Coronary artery (tissue), 2 donors: ENCODE measurements at regions not wholly inside any gene's neighbourhood (a gene's known extent, or its start where the extent isn't known, plus 50 kb on each side); places are given as distances from the start of the nearest gene placed in this dataset.

Source experiments
- DNase-seq: peaks from one replicate; pipeline ENCODE4 v3.0.0-alpha.2; 2017; ENCODE audit warnings: low spot score
- H3K27ac ChIP-seq, 2 donors: fragments of 200-600 bp; sonication (generic); one replicate each; pipeline ENCODE4 v1.5.1; 2016 to 2019
- H3K4me3 ChIP-seq: fragments of 200-600 bp; sonication (generic); 2 replicates; pipeline ENCODE4 v1.5.1; 2016; ENCODE audit warnings: mild to moderate bottlenecking, moderate library complexity
- TF ChIP-seq, protein P1 (sequence below): fragments of 200-600 bp; sonication (generic); IDR thresholded peaks from one replicate; pipeline ENCODE4 v1.5.1; 2019; ENCODE audit warnings: antibody characterized with exemption

DNA sequence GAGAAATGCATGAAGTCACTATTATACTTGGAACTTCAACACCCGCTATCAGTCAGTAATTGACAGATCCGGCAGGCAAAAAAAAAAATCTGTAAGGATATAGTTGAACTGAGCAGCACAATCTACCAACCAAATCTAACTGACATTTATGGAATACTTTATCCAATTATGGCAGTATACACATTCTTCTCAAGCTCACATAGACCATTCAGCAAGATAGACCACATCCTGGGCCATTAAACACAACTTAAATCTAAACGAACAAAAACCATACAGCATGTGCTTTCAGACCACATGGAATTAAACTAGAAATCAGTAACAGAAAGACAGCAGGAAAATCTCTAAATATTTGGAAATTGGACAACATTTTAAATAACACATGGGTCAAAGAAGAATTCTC lies 112.7 kb downstream of the MPP7 start:
- H3K4me3 ChIP-seq: no peak overlapping the region
- TF ChIP-seq, protein P1, sequence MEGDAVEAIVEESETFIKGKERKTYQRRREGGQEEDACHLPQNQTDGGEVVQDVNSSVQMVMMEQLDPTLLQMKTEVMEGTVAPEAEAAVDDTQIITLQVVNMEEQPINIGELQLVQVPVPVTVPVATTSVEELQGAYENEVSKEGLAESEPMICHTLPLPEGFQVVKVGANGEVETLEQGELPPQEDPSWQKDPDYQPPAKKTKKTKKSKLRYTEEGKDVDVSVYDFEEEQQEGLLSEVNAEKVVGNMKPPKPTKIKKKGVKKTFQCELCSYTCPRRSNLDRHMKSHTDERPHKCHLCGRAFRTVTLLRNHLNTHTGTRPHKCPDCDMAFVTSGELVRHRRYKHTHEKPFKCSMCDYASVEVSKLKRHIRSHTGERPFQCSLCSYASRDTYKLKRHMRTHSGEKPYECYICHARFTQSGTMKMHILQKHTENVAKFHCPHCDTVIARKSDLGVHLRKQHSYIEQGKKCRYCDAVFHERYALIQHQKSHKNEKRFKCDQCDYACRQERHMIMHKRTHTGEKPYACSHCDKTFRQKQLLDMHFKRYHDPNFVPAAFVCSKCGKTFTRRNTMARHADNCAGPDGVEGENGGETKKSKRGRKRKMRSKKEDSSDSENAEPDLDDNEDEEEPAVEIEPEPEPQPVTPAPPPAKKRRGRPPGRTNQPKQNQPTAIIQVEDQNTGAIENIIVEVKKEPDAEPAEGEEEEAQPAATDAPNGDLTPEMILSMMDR: no peak
- DNase-seq: no peak
- H3K27ac ChIP-seq: no peak overlapping the region

DNA sequence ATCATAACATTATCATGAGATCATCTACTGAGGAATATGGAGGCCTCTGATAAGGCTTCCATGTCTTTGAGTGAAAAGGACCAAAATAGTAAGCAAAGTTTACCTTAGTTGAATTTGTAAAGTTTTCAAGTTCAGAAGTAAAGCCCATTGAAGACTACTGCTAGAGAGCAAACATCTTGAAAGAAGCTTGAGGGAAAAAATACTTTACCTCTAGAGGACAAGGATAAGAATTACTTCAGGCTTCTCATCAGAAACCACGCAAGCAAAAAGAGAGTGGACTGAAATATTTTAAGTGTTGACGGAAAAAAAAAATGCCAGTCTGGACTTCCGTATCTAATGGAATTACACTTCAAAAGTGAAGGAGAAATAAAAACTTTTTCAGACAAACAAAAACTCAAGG lies 114.3 kb downstream of the MPP7 start:
- no peak for DNase-seq
- Histone ChIP-seq H3K4me3 (no peak overlapping the region), H3K27ac (no peak overlapping the region)
- TF ChIP-seq, protein P1: no peak

DNA sequence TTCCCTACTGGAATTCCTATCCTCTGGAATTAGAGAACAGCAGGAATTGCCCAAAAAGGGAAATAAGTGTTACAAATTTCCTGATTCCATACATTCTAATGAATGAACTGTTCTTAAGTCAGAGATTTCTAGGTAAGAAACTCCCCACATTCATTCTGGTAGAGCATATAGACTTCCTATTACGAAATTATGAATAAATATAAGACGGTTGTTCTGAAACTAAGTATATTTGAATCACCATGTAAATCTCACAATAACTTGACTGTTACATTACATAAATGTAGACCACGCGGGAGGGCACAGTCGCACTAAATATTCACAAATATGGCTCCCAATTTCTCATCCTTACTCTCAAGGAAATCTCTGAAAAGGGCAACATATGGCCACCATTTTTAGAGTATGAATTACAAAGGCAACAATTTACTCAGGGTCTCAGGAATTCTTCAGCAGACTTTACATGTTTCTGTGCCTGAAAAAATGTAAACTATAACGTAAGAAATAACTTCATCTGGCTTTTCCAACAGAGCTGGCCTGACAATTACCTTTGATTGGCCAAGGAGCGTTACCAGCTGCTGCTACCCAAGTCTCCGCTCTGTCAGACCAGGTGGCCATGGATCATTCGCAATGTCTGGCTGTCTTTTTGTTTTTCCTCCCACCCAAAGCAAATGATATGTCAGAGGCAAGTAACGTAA lies 115.8 kb downstream of the MPP7 start:
- DNase-seq: no peak
- H3K4me3 ChIP-seq: no peak overlapping the region
- TF ChIP-seq, protein P1: no peak
- no peak overlapping the region for H3K27ac ChIP-seq

DNA sequence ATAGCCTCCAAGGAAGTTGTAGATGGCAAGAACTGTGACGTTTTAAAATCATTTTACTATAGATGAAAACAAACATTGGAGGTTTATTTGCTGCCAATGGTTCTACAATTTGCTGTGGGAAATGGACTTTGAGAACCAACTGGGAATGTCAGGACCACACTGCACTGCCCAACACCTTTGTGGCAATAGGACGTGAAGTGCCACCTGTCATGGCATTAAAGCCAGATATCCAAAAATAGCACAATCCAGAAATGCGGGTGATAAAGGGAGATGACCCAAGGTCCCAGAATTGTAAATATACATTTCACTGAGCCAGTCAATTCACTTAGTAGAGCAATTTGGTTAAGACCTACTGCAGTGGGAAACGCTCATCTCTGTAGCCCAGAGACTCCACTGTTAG lies 116.4 kb downstream of the MPP7 start:
- TF ChIP-seq, protein P1: no peak
- DNase-seq: no peak
- H3K4me3 ChIP-seq: no peak overlapping the region
- H3K27ac ChIP-seq: no peak overlapping the region

DNA sequence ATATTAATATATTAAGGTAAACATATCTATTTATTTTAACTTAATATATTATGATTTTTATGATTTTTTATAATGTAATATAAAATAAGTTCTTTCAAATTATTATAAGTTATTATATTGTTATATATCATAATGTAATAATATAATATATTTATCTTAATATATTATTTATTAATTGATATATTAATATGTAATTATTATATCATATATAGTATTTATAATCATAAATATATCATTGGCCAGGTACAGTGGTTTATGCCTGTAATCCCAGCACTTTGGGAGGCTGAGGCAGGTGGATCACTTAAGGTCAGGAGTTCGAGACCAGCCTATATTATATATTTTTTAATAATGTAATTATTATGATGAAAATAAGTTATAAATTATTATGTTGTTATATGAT lies 118.1 kb downstream of the MPP7 start:
- DNase-seq: no peak
- TF ChIP-seq, protein P1: no peak
- Histone ChIP-seq H3K27ac (no peak overlapping the region), H3K4me3 (no peak overlapping the region)

DNA sequence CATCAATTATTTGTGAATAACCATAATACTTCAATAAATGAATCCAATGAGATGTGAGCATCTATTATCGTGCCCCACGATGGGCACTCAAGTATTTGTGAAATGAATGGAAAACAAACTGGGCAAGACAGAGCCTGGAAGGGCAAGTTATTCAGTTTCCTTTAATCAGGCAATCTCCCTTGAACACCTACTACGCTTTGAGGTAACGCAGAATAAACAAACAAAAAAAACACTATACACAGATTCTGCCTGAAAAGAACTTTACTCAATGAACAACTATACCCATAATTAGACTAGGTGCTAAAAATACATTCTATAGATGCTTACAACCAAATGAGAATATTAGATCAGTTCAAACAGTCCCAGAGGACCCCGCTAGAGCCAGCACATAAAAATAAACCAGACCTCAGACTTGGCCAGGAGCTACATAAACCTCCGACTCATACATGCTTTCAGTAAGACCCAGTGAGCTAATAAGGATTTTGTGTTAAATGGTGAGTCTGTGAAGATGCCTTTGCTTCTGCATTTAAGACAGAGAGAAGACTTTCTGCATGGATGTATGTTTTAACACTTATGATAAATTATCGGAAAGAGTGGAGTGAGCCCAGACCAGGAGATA lies 121.3 kb downstream of the MPP7 start:
- no peak for DNase-seq
- TF ChIP-seq, protein P1: no peak
- H3K27ac ChIP-seq: peak overlapping the region in 1 of 2 donors; percentile 36
- no peak overlapping the region for H3K4me3 ChIP-seq

DNA sequence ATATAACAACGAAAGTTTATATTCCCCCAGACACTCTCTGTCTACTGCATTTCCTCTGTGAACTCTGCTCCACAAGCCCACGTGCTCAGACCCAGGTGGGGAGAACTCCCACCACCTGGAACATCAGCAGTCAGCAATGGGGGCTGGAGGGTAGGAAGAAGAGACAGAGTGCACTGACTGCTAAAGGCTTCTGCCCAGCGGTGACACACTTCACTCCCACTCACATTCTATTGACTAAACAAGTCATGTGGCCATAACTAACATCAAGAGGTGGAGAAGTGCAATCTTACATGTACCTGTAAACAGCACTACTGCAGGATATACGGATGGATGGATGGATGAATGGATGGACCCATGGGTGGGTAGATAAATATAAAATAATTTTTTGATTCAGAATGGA lies 122.2 kb downstream of the MPP7 start:
- TF ChIP-seq, protein P1: no peak
- no peak for DNase-seq
- H3K4me3 ChIP-seq: no peak overlapping the region
- H3K27ac ChIP-seq: no peak overlapping the region
